Uterus (tissue), 2 donors: ENCODE measurements at regions not wholly inside any gene's neighbourhood (a gene's known extent, or its start where the extent isn't known, plus 50 kb on each side); places are given as distances from the start of the nearest gene placed in this dataset.

Source experiments
- CTCF ChIP-seq, 4 experiments: fragments of 200-600 bp in 2 of 4; fragments of 450-650 bp in 2 of 4; sonication (generic) in 2 of 4; IDR thresholded peaks; one replicate each; pipeline ENCODE4 v1.5.1; 2016 to 2019; ENCODE audit warnings: antibody characterized with exemption in 4 of 4, mild to moderate bottlenecking in 2 of 4, moderate library complexity in 1 of 4
- POLR2A ChIP-seq, 2 donors: fragments of 450-650 bp; IDR thresholded peaks; one replicate each; pipeline ENCODE4 v1.6.1; 2016; ENCODE audit warnings: antibody characterized with exemption in 2 of 2, mild to moderate bottlenecking in 1 of 2, moderate library complexity in 1 of 2

- TF ChIP-seq POLR2A (IDR thresholded peaks at IDR 0.05), result no peak
- TF ChIP-seq CTCF (IDR thresholded peaks at IDR 0.05), result no peak
These were observed 316.9 kb upstream of the ADGRL4 start for GRCh38 chr1:79323239-79324025.
